ENCODE measurements at regions not wholly inside any gene's neighbourhood (a gene's known extent, or its start where the extent isn't known, plus 50 kb on each side); places are given as distances from the start of the nearest gene placed in this dataset.

- TF ChIP-seq ZNF174 (tag by site-specific recombination; IDR thresholded peaks at IDR 0.05) (no peak), ZNF274 (IDR thresholded peaks at IDR 0.05; ENCODE audit: low read length) (no peak), ZNF274 (tag by site-specific recombination; IDR thresholded peaks at IDR 0.05; ENCODE audit: borderline replicate concordance) (no peak), ZNF792 (tag by site-specific recombination; IDR thresholded peaks at IDR 0.05) (no peak), CTCF (tag by site-specific recombination; IDR thresholded peaks at IDR 0.05) (no peak), RBAK (tag by site-specific recombination; IDR thresholded peaks at IDR 0.05) (no peak)
- TF ChIP-seq, protein P1, sequence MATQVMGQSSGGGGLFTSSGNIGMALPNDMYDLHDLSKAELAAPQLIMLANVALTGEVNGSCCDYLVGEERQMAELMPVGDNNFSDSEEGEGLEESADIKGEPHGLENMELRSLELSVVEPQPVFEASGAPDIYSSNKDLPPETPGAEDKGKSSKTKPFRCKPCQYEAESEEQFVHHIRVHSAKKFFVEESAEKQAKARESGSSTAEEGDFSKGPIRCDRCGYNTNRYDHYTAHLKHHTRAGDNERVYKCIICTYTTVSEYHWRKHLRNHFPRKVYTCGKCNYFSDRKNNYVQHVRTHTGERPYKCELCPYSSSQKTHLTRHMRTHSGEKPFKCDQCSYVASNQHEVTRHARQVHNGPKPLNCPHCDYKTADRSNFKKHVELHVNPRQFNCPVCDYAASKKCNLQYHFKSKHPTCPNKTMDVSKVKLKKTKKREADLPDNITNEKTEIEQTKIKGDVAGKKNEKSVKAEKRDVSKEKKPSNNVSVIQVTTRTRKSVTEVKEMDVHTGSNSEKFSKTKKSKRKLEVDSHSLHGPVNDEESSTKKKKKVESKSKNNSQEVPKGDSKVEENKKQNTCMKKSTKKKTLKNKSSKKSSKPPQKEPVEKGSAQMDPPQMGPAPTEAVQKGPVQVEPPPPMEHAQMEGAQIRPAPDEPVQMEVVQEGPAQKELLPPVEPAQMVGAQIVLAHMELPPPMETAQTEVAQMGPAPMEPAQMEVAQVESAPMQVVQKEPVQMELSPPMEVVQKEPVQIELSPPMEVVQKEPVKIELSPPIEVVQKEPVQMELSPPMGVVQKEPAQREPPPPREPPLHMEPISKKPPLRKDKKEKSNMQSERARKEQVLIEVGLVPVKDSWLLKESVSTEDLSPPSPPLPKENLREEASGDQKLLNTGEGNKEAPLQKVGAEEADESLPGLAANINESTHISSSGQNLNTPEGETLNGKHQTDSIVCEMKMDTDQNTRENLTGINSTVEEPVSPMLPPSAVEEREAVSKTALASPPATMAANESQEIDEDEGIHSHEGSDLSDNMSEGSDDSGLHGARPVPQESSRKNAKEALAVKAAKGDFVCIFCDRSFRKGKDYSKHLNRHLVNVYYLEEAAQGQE (tag by site-specific recombination; IDR thresholded peaks at IDR 0.05) = no peak
Measured at GRCh38 chr11:4190519-4190918, 95.9 kb downstream of the RRM1 start.
